Prostate gland (tissue), 2 donors: ENCODE measurements at regions not wholly inside any gene's neighbourhood (a gene's known extent, or its start where the extent isn't known, plus 50 kb on each side); places are given as distances from the start of the nearest gene placed in this dataset.

Experiments
- POLR2A ChIP-seq: fragments of 450-650 bp; IDR thresholded peaks from one replicate; pipeline ENCODE4 v1.6.1; 2016; ENCODE audit warnings: antibody characterized with exemption, mild to moderate bottlenecking
- TF ChIP-seq, protein P1 (sequence below), 4 experiments: fragments of 200-600 bp in 2 of 4; fragments of 450-650 bp in 2 of 4; sonication (generic) in 2 of 4; IDR thresholded peaks; 1 replicate in 3 of 4; 2 replicates in 1 of 4; pipeline ENCODE4 v1.5.1; 2016 to 2019; ENCODE audit warnings: antibody characterized with exemption in 4 of 4, mild to moderate bottlenecking in 2 of 4, moderate library complexity in 2 of 4

DNA sequence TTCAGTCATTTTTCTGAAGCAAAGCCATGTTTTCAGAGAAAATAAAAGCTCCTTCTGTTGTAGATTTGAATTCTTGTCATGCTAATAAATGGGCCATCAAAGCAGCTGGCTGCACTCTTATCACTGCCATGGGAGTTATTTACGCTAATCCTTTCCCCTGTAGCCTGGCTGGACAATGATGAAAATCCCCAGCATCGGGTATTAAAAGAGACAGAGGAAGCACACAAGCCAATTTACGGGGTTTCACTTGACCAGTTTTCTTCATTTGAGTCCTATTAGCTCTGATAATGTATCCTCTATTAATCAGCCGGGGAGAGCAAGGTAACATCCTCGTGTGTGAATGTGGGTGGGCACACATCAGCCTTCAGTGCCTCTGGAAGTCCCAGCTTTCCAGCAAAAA lies 470.2 kb upstream of the API5 start:
- no peak for TF ChIP-seq POLR2A
- TF ChIP-seq, protein P1, sequence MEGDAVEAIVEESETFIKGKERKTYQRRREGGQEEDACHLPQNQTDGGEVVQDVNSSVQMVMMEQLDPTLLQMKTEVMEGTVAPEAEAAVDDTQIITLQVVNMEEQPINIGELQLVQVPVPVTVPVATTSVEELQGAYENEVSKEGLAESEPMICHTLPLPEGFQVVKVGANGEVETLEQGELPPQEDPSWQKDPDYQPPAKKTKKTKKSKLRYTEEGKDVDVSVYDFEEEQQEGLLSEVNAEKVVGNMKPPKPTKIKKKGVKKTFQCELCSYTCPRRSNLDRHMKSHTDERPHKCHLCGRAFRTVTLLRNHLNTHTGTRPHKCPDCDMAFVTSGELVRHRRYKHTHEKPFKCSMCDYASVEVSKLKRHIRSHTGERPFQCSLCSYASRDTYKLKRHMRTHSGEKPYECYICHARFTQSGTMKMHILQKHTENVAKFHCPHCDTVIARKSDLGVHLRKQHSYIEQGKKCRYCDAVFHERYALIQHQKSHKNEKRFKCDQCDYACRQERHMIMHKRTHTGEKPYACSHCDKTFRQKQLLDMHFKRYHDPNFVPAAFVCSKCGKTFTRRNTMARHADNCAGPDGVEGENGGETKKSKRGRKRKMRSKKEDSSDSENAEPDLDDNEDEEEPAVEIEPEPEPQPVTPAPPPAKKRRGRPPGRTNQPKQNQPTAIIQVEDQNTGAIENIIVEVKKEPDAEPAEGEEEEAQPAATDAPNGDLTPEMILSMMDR (IDR thresholded peaks at IDR 0.05), result no peak
